ENCODE measurements at regions not wholly inside any gene's neighbourhood (a gene's known extent, or its start where the extent isn't known, plus 50 kb on each side); places are given as distances from the start of the nearest gene placed in this dataset.

- Mint-ChIP-seq H3K27ac (no peak overlapping the region), H3K4me1 (peaks cover 2% of the 10 kb centered on the region), H3K9me3 (no peaks in the 10 kb centered on the region), H3K27me3 (no peaks in the 10 kb centered on the region), H3K36me3 (ENCODE audit: low read depth) (no peaks in the 10 kb centered on the region), H3K4me3 (no peak overlapping the region)
- ATAC-seq (ENCODE audit: low read depth) (no peak), DNase-seq (no peak)
- no peak for TF ChIP-seq CTCF (IDR thresholded peaks at IDR 0.05)
- POLR2A ChIA-PET, result no interaction called here
- intact Hi-C loops (cut with micrococcal nuclease), result no loop called here
- CTCF ChIA-PET, result no interaction called here
These were observed 516.3 kb upstream of the ZNF608 start for GRCh38 chr5:125262782-125263181.

DNA sequence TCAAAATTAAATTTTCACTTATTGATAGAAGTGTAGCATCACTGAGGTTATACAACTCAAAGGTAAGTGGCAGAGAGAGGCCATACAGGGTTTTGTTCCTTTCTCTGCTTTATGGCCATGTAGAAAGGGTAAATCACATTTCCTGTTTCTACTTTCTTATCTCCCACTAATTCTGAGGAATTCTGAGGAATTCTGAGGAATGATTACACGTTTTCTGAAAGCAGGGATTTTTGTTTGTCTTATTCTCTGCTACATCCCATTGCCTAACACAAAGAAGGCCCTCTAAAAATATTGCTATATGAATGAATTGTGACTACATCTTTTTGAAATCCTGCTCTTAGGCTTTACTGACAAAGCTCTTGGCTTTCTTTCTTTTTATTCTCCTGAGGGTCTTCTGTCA, 516.9 kb upstream of the ZNF608 start:
- Mint-ChIP-seq H3K9me3 (no peaks in the 10 kb centered on the region), H3K4me3 (no peak overlapping the region), H3K27ac (no peak overlapping the region), H3K36me3 (ENCODE audit: low read depth) (no peaks in the 10 kb centered on the region), H3K27me3 (no peaks in the 10 kb centered on the region), H3K4me1 (no peaks in the 10 kb centered on the region)
- CTCF ChIA-PET, result no interaction called here
- intact Hi-C loops (cut with micrococcal nuclease), result no loop called here
- no peak for TF ChIP-seq CTCF (IDR thresholded peaks at IDR 0.05)
- POLR2A ChIA-PET, result no interaction called here
- DNase-seq (no peak), ATAC-seq (ENCODE audit: low read depth) (no peak)

GRCh38 chr5:125266106-125266505, 519.7 kb upstream of the ZNF608 start:
- Mint-ChIP-seq H3K27me3 (no peaks in the 10 kb centered on the region), H3K4me1 (no peaks in the 10 kb centered on the region)
- CTCF ChIA-PET, result no interaction called here

DNA sequence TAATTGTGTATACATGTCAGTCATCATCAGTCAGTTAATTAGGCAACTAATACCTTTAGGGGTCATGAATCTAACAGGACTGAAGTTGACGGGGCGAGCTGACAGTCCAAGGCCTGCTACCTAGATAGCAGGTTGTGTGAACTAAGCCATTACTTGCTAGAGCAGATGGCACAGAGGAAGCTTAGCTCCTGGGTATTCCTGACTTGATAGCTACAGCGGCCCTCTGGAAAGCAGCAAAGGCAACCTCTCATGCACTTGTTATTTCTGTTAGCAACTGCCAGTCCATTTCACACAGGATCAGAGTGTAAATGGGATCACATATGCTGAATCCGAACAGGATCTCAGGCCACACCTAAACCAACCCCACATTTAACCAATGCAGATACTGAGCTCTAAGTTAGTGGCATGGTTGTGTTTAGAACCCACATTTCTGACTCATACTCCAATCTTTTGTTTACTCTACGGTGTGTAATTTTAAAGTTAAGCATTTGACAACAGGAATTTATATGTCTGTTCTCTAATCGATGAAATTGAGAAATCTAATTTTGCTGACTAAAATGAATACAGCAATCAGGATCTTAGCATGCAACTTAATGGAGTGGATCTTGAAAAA, 521.3 kb upstream of the ZNF608 start:
- CTCF ChIA-PET, result no interaction called here
- Mint-ChIP-seq H3K9me3 (no peaks in the 10 kb centered on the region), H3K27ac (no peak overlapping the region), H3K27me3 (no peaks in the 10 kb centered on the region), H3K36me3 (ENCODE audit: low read depth) (no peaks in the 10 kb centered on the region), H3K4me3 (no peak overlapping the region), H3K4me1 (peaks cover 11% of the 10 kb centered on the region)
- no peak for TF ChIP-seq CTCF (IDR thresholded peaks at IDR 0.05)
- DNase-seq, result no peak
- POLR2A ChIA-PET, result no interaction called here
- intact Hi-C loops (cut with micrococcal nuclease), result no loop called here
- ATAC-seq (ENCODE audit: low read depth), result no peak

More at GRCh38 chr5:125266106-125266505, 519.7 kb upstream of the ZNF608 start:
- no peak overlapping the region for H3K27ac Mint-ChIP-seq
- no peaks in the 10 kb centered on the region for H3K36me3 Mint-ChIP-seq (ENCODE audit: low read depth)
- POLR2A ChIA-PET, result no interaction called here
- intact Hi-C loops (cut with micrococcal nuclease), result no loop called here
- H3K4me3 Mint-ChIP-seq, result no peak overlapping the region
- no peak for TF ChIP-seq CTCF (IDR thresholded peaks at IDR 0.05)
- no peaks in the 10 kb centered on the region for H3K9me3 Mint-ChIP-seq
- DNase-seq (no peak), ATAC-seq (ENCODE audit: low read depth) (no peak)

DNA sequence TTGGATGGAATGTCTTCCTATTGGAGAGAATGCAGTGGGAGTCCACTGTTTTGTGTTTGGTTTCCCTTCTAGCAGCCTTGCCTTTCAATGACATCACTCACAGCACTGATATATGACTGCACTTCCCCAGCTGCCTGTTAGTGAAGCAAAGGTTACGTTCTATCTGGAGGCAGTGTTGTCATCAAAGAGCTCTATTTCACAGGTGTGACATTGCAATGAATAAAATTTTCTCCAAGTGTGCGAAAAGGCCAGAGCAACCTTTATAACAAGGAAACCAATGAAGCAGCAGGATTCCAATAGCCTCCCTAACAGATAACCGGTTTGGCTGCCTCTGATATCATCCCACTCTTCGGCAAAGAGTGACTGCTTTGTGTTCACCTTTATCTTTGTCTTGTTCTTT, 523.5 kb upstream of the ZNF608 start:
- Mint-ChIP-seq H3K4me1 (peaks cover 11% of the 10 kb centered on the region), H3K36me3 (ENCODE audit: low read depth) (no peaks in the 10 kb centered on the region), H3K9me3 (no peaks in the 10 kb centered on the region), H3K27me3 (no peaks in the 10 kb centered on the region), H3K27ac (no peak overlapping the region), H3K4me3 (no peak overlapping the region)
- intact Hi-C loops (cut with micrococcal nuclease), result no loop called here
- POLR2A ChIA-PET, result interaction anchor here (0.6 kb wide), 1 partner anchor 32 kb away, joined by 3 read pairs; no protein-coding TSS in a partner anchor
- no peak for TF ChIP-seq CTCF (IDR thresholded peaks at IDR 0.05)
- ATAC-seq (ENCODE audit: low read depth) (no peak), DNase-seq (no peak)
- CTCF ChIA-PET, result no interaction called here
